Epithelial cell of proximal tubule (primary cell): ENCODE measurements at regions not wholly inside any gene's neighbourhood (a gene's known extent, or its start where the extent isn't known, plus 50 kb on each side); places are given as distances from the start of the nearest gene placed in this dataset.

ENCODE experiments used
- DNase-seq: peaks from one replicate; pipeline ENCODE4 v3.0.0-alpha.2; 2011; ENCODE audit warnings: low read depth
- H3K4me3 ChIP-seq: 2 replicates; pipeline ENCODE4 v1.5.1; 2011; ENCODE audit warnings: low read depth, mild to moderate bottlenecking, low read length
- TF ChIP-seq, protein P1 (sequence below): conservative IDR thresholded peaks from 2 replicates; pipeline ENCODE4 v1.5.1; 2012; ENCODE audit warnings: low read depth, mild to moderate bottlenecking, low read length

DNA sequence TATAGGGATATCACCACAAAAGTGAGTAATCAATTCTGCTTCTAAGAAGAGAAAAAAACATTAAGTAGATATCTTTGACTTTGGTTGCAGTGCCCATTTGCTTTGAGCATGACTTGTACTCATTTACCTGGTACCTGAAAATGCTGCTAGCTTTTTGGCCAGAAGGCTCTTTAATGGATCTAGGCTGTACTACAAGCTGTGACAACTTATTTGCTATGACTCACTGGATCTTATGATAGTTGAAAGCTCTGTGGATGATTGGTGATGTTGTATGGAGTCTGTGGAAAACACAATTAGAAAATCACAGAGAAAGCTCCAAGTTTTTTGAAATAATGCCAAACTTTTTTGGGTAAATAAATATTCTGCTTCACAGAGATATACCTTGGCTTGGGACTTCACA lies 960.9 kb upstream of the FBXO33 start:
- no peak for DNase-seq

DNA sequence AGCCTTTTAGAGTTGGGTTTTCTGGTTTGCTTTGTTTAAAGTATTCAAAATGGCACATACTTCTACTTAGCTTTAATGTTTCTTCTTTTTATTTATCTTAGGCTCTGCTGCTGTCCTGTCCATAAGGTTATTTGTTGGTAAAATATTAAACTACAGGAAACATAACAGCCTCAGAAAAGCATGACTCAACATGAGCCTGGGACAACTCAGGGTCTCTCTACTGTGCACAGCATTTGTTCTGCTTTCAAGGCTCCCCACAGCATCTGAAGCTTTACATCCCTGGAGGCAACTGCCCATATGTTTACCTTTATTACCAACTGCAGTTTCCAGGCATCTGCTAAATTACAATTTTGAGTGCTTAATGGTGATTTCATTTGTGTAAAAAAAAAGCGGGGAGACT lies 954.2 kb upstream of the FBXO33 start:
- TF ChIP-seq, protein P1, sequence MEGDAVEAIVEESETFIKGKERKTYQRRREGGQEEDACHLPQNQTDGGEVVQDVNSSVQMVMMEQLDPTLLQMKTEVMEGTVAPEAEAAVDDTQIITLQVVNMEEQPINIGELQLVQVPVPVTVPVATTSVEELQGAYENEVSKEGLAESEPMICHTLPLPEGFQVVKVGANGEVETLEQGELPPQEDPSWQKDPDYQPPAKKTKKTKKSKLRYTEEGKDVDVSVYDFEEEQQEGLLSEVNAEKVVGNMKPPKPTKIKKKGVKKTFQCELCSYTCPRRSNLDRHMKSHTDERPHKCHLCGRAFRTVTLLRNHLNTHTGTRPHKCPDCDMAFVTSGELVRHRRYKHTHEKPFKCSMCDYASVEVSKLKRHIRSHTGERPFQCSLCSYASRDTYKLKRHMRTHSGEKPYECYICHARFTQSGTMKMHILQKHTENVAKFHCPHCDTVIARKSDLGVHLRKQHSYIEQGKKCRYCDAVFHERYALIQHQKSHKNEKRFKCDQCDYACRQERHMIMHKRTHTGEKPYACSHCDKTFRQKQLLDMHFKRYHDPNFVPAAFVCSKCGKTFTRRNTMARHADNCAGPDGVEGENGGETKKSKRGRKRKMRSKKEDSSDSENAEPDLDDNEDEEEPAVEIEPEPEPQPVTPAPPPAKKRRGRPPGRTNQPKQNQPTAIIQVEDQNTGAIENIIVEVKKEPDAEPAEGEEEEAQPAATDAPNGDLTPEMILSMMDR: no peak
- DNase-seq: no peak
- no peak overlapping the region for H3K4me3 ChIP-seq

More for the DNA sequence above, 960.9 kb upstream of the FBXO33 start:
- TF ChIP-seq, protein P1: no peak
- no peak overlapping the region for H3K4me3 ChIP-seq

DNA sequence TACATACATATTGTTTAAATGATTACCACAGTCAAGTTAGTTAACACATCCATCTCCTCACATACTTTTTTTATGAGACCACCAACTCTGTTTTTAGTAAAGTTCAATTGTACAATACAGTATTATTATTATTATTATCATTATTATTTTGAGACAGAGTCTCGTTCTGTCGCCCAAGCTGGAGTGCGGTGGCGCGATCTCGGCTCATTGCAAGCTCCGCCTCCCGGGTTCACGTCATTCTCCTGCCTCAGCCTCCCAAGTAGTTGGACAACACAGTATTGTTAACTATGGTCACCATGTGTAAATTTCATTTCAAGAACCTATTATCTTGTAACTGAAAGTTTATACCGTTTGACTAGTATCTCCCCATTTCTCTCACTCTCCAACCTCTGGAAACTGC lies 942.0 kb upstream of the FBXO33 start:
- TF ChIP-seq, protein P1: no peak
- DNase-seq: no peak
- no peak overlapping the region for H3K4me3 ChIP-seq

DNA sequence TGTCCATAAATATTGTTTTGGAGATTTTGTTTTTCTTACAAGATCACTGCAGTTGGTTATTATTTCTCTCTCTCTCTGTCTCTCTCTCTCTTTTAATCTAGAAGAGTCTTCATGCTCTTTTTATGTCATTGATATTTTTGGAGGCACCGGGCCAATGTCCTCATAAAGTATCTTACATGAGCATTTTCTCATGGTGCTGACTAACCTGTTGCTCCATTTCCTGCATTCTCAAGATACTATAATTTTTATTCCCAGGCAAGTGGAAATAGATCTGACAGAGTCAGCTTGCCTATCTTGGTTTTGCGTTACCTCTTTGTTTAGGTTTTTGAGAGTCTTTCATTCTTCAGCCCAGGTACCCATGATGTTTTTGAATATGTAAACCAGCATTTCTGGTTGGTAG lies 938.8 kb upstream of the FBXO33 start:
- TF ChIP-seq, protein P1: no peak
- DNase-seq: no peak
- H3K4me3 ChIP-seq: no peak overlapping the region

DNA sequence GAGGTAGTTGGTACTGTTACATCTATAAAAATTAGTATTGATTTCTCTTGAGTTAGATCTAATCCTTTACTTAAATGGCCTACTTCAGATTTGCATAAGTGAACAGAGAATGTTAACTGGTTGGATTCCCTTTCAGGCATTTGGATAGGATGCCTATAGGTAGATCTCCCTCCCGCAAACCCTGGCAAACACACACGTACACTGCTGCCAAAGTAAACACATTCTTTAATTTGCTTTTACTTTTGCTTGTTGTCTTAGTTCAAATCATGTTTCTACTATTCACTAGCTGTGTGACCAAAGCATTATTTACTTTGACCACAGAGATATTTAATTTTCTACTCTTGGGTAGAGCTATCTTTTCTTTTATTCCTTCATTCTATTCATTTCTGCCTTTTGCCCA lies 936.1 kb upstream of the FBXO33 start:
- no peak overlapping the region for H3K4me3 ChIP-seq
- no peak for DNase-seq
- TF ChIP-seq, protein P1: no peak

DNA sequence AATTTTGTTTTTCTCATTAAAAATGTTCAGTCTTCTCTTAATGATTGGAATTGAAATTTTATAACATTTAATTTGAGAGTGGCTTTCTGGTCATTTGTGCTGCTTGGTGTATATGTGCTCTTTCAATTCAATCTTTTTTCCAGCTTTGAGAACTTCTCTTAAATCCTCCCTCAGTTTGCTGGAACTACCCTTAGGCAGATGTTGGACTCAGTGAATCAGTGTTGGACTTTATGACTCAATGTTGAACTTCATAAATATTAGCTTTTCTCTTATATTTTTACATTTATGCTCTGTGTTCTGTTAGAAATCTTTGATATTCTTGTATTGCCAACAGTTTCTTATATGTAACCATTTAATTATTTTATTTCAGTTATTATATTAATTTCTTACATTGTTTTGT lies 935.5 kb upstream of the FBXO33 start:
- H3K4me3 ChIP-seq: no peak overlapping the region
- TF ChIP-seq, protein P1: no peak
- DNase-seq: no peak

DNA sequence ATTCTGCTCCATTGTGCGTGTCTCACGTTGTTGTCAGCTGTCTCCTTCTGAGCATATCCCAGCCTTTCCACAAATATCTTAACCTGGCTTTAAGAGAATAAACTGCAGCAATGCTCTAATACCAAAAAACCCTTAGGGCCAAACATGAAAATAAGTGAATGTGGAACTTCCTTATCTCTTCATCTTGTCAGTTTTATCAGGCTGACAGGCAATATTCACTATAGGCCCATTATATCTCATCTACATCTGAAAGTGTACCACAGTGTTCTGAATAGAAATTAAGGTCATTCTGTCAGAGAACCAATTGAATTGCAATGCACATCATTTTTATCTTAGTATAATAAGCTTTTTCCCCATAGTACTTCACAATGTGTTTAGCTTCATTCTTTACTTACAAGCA lies 933.1 kb upstream of the FBXO33 start:
- TF ChIP-seq, protein P1: no peak
- DNase-seq: no peak
- H3K4me3 ChIP-seq: no peak overlapping the region
